Suprapubic skin (tissue), 4 donors: ENCODE measurements at regions not wholly inside any gene's neighbourhood (a gene's known extent, or its start where the extent isn't known, plus 50 kb on each side); places are given as distances from the start of the nearest gene placed in this dataset.

Experiments used
- DNase-seq, 2 donors: peaks; one replicate each; pipeline ENCODE4 v3.0.0-alpha.2; 2019; ENCODE audit warnings: low spot score in 2 of 2
- H3K27ac ChIP-seq: fragments of 200-600 bp; sonication (generic); one replicate; pipeline ENCODE4 v1.5.1; 2019
- H3K27me3 ChIP-seq: fragments of 200-600 bp; sonication (generic); one replicate; pipeline ENCODE4 v1.5.1; 2019
- H3K36me3 ChIP-seq: fragments of 200-600 bp; sonication (generic); one replicate; pipeline ENCODE4 v1.5.1; 2019
- H3K4me1 ChIP-seq: fragments of 200-600 bp; sonication (generic); one replicate; pipeline ENCODE4 v1.5.1; 2019
- H3K4me3 ChIP-seq: fragments of 200-600 bp; sonication (generic); one replicate; pipeline ENCODE4 v1.5.1; 2019; ENCODE audit warnings: mild to moderate bottlenecking
- H3K9me3 ChIP-seq: fragments of 200-600 bp; sonication (generic); one replicate; pipeline ENCODE4 v1.5.1; 2019
- EP300 ChIP-seq: sonication (generic); formaldehyde crosslinking; IDR thresholded peaks from one replicate; pipeline ENCODE4 v1.6.1; 2017; ENCODE audit warnings: antibody characterized with exemption
- POLR2A ChIP-seq, 2 donors: fragments of 450-650 bp; IDR thresholded peaks; one replicate each; pipeline ENCODE4 v1.6.1; 2017; ENCODE audit warnings: antibody characterized with exemption in 2 of 2, mild to moderate bottlenecking in 2 of 2, moderate library complexity in 2 of 2
- POLR2AphosphoS5 ChIP-seq, 3 donors: sonication (generic); formaldehyde crosslinking; IDR thresholded peaks; one replicate each; pipeline ENCODE4 v1.6.1; 2017; ENCODE audit warnings: antibody characterized with exemption in 3 of 3
- WGBS: methylation state at CpG from one replicate; pipeline ENCODE4 v1.1.5; 2018; 5-methylcytosine and 5-hydroxymethylcytosine counted together
- TF ChIP-seq, protein P1 (sequence below), 2 donors: fragments of 200-600 bp in 1 of 2; fragments of 450-650 bp in 1 of 2; sonication (generic) in 1 of 2; IDR thresholded peaks; one replicate each; pipeline ENCODE4 v1.5.1; 2016 to 2019; ENCODE audit warnings: antibody characterized with exemption in 2 of 2, mild to moderate bottlenecking in 1 of 2, moderate library complexity in 1 of 2

DNA sequence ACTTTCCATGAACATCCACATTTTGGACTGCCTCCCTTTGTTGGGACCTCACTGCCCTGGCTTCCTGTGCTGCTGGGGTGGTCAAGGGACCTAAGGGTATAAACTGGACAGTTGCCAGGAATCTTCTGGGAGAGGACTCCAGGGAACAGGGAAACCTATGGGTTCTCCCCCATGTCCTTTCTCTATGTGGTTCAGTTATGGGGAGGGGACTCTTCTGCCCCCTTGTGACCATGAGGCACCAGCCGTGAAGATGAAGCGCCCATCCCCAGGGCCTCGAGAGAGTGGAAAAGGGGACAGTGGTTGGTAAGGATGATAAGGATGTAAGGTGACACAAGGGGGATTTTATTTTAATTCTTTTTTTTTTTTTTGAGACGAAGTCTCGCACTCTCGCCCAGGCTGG lies 177.0 kb upstream of the TMEM132C start:
- TF ChIP-seq POLR2A (IDR thresholded peaks at IDR 0.05) (no peak), POLR2AphosphoS5 (IDR thresholded peaks at IDR 0.05) (no peak), EP300 (no peak)
- TF ChIP-seq, protein P1, sequence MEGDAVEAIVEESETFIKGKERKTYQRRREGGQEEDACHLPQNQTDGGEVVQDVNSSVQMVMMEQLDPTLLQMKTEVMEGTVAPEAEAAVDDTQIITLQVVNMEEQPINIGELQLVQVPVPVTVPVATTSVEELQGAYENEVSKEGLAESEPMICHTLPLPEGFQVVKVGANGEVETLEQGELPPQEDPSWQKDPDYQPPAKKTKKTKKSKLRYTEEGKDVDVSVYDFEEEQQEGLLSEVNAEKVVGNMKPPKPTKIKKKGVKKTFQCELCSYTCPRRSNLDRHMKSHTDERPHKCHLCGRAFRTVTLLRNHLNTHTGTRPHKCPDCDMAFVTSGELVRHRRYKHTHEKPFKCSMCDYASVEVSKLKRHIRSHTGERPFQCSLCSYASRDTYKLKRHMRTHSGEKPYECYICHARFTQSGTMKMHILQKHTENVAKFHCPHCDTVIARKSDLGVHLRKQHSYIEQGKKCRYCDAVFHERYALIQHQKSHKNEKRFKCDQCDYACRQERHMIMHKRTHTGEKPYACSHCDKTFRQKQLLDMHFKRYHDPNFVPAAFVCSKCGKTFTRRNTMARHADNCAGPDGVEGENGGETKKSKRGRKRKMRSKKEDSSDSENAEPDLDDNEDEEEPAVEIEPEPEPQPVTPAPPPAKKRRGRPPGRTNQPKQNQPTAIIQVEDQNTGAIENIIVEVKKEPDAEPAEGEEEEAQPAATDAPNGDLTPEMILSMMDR (IDR thresholded peaks at IDR 0.05), result no peak

DNA sequence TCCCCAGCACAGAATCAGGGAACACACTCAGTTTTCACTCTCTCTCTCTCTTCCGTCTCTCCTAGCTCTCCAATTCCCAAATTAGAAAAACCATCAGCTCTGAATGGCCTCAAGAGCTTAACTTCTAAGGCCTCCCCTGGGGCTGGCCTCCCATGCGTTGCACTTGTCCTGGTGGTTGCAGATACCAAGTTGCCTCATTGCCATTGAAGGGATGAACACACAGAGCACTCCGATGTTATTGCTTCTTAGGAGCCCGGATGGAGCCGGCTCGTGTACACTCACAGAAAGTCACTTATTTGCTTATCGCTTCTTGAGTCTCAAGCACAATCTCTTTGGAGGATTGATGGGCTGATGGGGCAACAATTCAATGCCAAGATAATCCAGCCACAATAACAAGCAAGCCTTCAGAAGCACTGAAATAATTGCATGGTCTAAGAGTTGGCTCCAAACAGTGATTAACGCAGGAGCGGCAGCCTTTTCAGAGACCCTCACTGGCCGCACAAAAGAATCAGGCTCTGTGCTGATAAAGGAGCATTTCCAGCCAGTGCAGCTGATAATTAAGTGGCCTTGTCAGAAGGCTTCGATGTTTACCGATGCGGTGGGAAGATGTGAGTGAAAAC lies 175.8 kb upstream of the TMEM132C start:
- H3K36me3 ChIP-seq, result no peaks in the 10 kb centered on the region
- DNase-seq, result no peak
- 75% methylated on average over 13 of the region's 13 CpGs for WGBS

More for the DNA sequence above, 177.0 kb upstream of the TMEM132C start:
- H3K27me3 ChIP-seq, result no peaks in the 10 kb centered on the region
- 92% methylated on average over 6 of the region's 6 CpGs for WGBS
- H3K4me3 ChIP-seq, result no peak overlapping the region
- H3K9me3 ChIP-seq, result no peaks in the 10 kb centered on the region
- DNase-seq, result no peak
- no peaks in the 10 kb centered on the region for H3K36me3 ChIP-seq
- no peaks in the 10 kb centered on the region for H3K4me1 ChIP-seq
- no peak overlapping the region for H3K27ac ChIP-seq

DNA sequence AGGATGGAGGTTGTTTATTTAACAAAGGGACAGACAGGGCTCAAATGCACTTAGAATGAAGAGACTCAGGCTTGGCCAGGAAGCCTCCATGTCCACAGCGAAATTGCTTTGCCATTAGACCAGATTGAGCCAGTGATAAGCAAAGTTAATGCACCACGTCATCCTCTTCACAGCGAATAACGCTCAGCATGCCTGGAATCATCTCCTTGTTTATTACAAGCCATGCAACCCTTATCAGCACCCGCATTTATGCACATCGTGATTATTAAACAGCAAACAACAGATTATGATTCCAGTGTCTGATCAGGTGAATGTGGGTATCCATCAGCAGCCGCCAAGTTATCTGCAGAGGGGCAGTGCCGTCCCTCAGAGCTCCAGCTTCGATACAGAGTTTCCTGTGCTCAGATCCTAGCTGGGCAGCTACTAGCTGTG lies 175.0 kb upstream of the TMEM132C start:
- WGBS, result 79% methylated on average over 9 of the region's 9 CpGs
- H3K9me3 ChIP-seq, result no peaks in the 10 kb centered on the region
- DNase-seq, result no peak
- H3K4me3 ChIP-seq, result no peak overlapping the region
- H3K27ac ChIP-seq, result no peak overlapping the region
- no peaks in the 10 kb centered on the region for H3K4me1 ChIP-seq
- no peaks in the 10 kb centered on the region for H3K36me3 ChIP-seq
- TF ChIP-seq POLR2A (IDR thresholded peaks at IDR 0.05), result no peak
- no peak for TF ChIP-seq EP300
- TF ChIP-seq, protein P1 (IDR thresholded peaks at IDR 0.05), result no peak
- no peak for TF ChIP-seq POLR2AphosphoS5 (IDR thresholded peaks at IDR 0.05)
- no peaks in the 10 kb centered on the region for H3K27me3 ChIP-seq

More for the DNA sequence above, 175.8 kb upstream of the TMEM132C start:
- TF ChIP-seq POLR2A (IDR thresholded peaks at IDR 0.05), result no peak
- TF ChIP-seq, protein P1 (IDR thresholded peaks at IDR 0.05), result no peak
- TF ChIP-seq EP300, result no peak
- TF ChIP-seq POLR2AphosphoS5 (IDR thresholded peaks at IDR 0.05), result no peak
- Histone ChIP-seq H3K4me1 (no peaks in the 10 kb centered on the region), H3K4me3 (no peak overlapping the region), H3K9me3 (no peaks in the 10 kb centered on the region), H3K27ac (no peak overlapping the region), H3K27me3 (no peaks in the 10 kb centered on the region)

DNA sequence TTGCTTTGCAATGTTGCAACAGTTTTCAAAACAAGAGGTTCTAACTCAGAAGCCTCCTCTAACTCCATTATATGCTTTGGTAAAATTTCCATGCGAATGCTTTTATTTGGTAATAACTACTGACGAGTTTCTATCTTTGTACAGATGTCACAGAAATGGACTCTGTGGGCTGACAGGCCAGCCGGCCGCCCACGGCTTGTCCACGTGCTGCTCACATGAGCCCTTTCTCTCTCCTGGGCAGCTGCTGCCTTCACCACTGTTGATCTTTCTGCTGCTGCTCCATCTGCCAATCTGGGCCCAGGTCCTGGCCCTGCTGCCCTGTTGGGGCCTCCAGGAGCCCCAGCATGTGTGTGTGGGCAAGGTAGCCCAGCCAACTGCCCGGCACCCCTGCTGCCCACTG lies 168.2 kb upstream of the TMEM132C start:
- Histone ChIP-seq H3K36me3 (no peaks in the 10 kb centered on the region), H3K4me3 (no peak overlapping the region), H3K9me3 (no peaks in the 10 kb centered on the region), H3K27me3 (no peaks in the 10 kb centered on the region), H3K27ac (no peak overlapping the region), H3K4me1 (no peaks in the 10 kb centered on the region)
- DNase-seq, result no peak
- 81% methylated on average over 7 of the region's 7 CpGs for WGBS
- TF ChIP-seq POLR2AphosphoS5 (IDR thresholded peaks at IDR 0.05), result no peak
- TF ChIP-seq EP300, result no peak
- TF ChIP-seq POLR2A (IDR thresholded peaks at IDR 0.05), result no peak
- TF ChIP-seq, protein P1 (IDR thresholded peaks at IDR 0.05), result no peak

DNA sequence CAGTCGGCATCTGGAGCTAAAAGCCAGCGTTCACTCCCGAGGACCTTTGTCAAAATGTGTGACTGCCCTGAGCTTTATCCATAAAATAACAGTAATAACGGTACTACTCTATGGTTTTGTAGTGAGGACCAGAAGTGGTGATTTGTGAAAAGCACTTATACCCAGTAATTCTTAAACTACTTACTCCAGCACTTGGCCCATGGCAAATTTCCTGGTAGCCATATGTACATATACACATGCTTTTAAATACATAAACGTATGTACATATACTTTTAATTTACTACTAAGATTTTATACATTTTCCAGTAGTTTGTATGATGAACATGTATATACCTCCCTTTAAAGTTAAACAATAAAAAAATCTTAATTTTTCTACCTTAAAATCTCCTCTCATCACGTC lies 163.8 kb upstream of the TMEM132C start:
- Histone ChIP-seq H3K4me3 (no peak overlapping the region), H3K27me3 (no peaks in the 10 kb centered on the region), H3K4me1 (no peaks in the 10 kb centered on the region), H3K9me3 (no peaks in the 10 kb centered on the region), H3K27ac (no peak overlapping the region), H3K36me3 (no peaks in the 10 kb centered on the region)
- DNase-seq, result no peak
- WGBS, result 79% methylated on average over 6 of the region's 6 CpGs
- TF ChIP-seq POLR2AphosphoS5 (IDR thresholded peaks at IDR 0.05), result no peak
- TF ChIP-seq EP300, result no peak
- TF ChIP-seq, protein P1 (IDR thresholded peaks at IDR 0.05), result no peak
- TF ChIP-seq POLR2A (IDR thresholded peaks at IDR 0.05), result no peak
